DOHH2 (cell line): ENCODE measurements at regions not wholly inside any gene's neighbourhood (a gene's known extent, or its start where the extent isn't known, plus 50 kb on each side); places are given as distances from the start of the nearest gene placed in this dataset.
"Not testable (repeated sequence)": the region's sequence is repeated elsewhere in the genome, so short reads cannot be mapped to it uniquely, and the experiment has no call there.

Source experiments
- CTCF ChIP-seq: fragments of 200-600 bp; sonication (generic); IDR thresholded peaks from one replicate; pipeline ENCODE4 v1.5.1; 2014; ENCODE audit warnings: antibody characterized with exemption, mild to moderate bottlenecking, low read depth, low read length; ENCODE audit not compliant: poor library complexity, severe bottlenecking
- EZH2phosphoT487 ChIP-seq: fragments of 200-600 bp; sonication (generic); IDR thresholded peaks from 2 replicates; pipeline ENCODE4 v1.6.1; 2017; ENCODE audit warnings: borderline replicate concordance, mild to moderate bottlenecking, antibody characterized with exemption, low read length, moderate library complexity, mixed read lengths

- TF ChIP-seq CTCF, EZH2phosphoT487: not testable (repeated sequence)
These were observed 2973.3 kb upstream of the OR11H1 start for GRCh38 chr22:12554648-12555192.
